ENCODE measurements at regions not wholly inside any gene's neighbourhood (a gene's known extent, or its start where the extent isn't known, plus 50 kb on each side); places are given as distances from the start of the nearest gene placed in this dataset.

- H3K9ac ChIP-seq (ENCODE audit: low read length): no peak overlapping the region
- no peaks in the 10 kb centered on the region for H3K4me1 ChIP-seq (ENCODE audit: insufficient read depth, low read length)
- no peak overlapping the region for H3K4me3 ChIP-seq (ENCODE audit: low read length)
- TF ChIP-seq EZH2phosphoT487 (IDR thresholded peaks at IDR 0.05; ENCODE audit: borderline replicate concordance, low read length) (no peak), CTCF (conservative IDR thresholded peaks at IDR 0.05; ENCODE audit: low read depth, low read length) (no peak), EZH2 (IDR thresholded peaks at IDR 0.05; ENCODE audit: low read length, unreplicated experiment) (no peak)
- H3K27me3 ChIP-seq (ENCODE audit: low read length): no peaks in the 10 kb centered on the region
- no peak overlapping the region for H2AFZ ChIP-seq (ENCODE audit: low read length)
- no peak overlapping the region for H3K27ac ChIP-seq (ENCODE audit: low read length)
- H3K4me2 ChIP-seq (ENCODE audit: low read length): no peak overlapping the region
- H3K79me2 ChIP-seq (ENCODE audit: low read length): no peaks in the 10 kb centered on the region
- POLR2A ChIA-PET (ENCODE audit: unreplicated experiment): no interaction called here
- H4K20me1 ChIP-seq (ENCODE audit: low read length): no peaks in the 10 kb centered on the region
- DNase-seq (no peak), ATAC-seq (no peak)
- no peaks in the 10 kb centered on the region for H3K9me3 ChIP-seq (ENCODE audit: low read length)
- H3K36me3 ChIP-seq (ENCODE audit: low read depth, low read length): no peaks in the 10 kb centered on the region
- no peaks in the 10 kb centered on the region for H3F3A ChIP-seq (ENCODE audit: low read length, unreplicated experiment)
- CTCF ChIA-PET: no interaction called here
- H3K9me2 ChIP-seq (replicated peaks; ENCODE audit: low read length): no peaks in the 10 kb centered on the region
- intact Hi-C loops (cut with micrococcal nuclease): no loop called here
- BruUV-seq (replicated peaks): no TSS peak
Observed at GRCh38 chr11:98674390-98674789, 346.4 kb upstream of the CNTN5 start.

DNA sequence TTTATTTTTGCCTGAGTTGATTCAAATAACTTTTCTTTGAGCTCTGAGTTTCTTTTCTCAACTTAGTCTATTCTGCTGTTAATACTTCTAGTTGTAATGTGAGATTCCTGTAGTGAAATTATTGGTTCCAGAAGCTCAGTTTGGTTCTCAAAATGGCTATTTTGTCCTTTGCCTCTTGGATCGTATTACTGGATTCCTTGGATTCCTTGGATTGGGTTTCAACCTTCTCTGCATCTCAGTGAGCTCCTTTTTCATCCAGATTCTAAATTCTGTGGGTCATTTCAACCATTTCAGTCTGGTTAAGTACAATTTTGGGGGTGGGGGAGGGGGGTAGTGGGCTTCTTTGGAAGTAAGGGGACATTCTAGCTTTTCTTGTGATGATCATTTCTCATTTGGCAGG lies 341.1 kb upstream of the CNTN5 start:
- Histone ChIP-seq H3K4me2 (ENCODE audit: low read length) (no peak overlapping the region), H2AFZ (ENCODE audit: low read length) (no peak overlapping the region), H3K9ac (ENCODE audit: low read length) (no peak overlapping the region), H3K4me3 (ENCODE audit: low read length) (no peak overlapping the region), H3F3A (ENCODE audit: low read length, unreplicated experiment) (no peaks in the 10 kb centered on the region), H4K20me1 (ENCODE audit: low read length) (no peaks in the 10 kb centered on the region), H3K9me3 (ENCODE audit: low read length) (peaks cover 4% of the 10 kb centered on the region; the same call in 1 of the 2 replicates), H3K79me2 (ENCODE audit: low read length) (no peaks in the 10 kb centered on the region), H3K36me3 (ENCODE audit: low read depth, low read length) (no peaks in the 10 kb centered on the region), H3K4me1 (ENCODE audit: insufficient read depth, low read length) (no peaks in the 10 kb centered on the region), H3K27ac (ENCODE audit: low read length) (no peak overlapping the region), H3K27me3 (ENCODE audit: low read length) (0 out of 2 replicates have a peak, but pooled peaks cover 15% of the 10 kb centered on the region), H3K9me2 (replicated peaks; ENCODE audit: low read length) (no peaks in the 10 kb centered on the region)
- intact Hi-C loops (cut with micrococcal nuclease): no loop called here
- no peak for TF ChIP-seq EZH2phosphoT487 (IDR thresholded peaks at IDR 0.05; ENCODE audit: borderline replicate concordance, low read length)
- no peak for TF ChIP-seq CTCF (conservative IDR thresholded peaks at IDR 0.05; ENCODE audit: low read depth, low read length)
- no peak for TF ChIP-seq EZH2 (IDR thresholded peaks at IDR 0.05; ENCODE audit: low read length, unreplicated experiment)
- DNase-seq (no peak), ATAC-seq (no peak)
- POLR2A ChIA-PET (ENCODE audit: unreplicated experiment): no interaction called here
- CTCF ChIA-PET: no interaction called here
- no TSS peak for BruUV-seq (replicated peaks)

DNA sequence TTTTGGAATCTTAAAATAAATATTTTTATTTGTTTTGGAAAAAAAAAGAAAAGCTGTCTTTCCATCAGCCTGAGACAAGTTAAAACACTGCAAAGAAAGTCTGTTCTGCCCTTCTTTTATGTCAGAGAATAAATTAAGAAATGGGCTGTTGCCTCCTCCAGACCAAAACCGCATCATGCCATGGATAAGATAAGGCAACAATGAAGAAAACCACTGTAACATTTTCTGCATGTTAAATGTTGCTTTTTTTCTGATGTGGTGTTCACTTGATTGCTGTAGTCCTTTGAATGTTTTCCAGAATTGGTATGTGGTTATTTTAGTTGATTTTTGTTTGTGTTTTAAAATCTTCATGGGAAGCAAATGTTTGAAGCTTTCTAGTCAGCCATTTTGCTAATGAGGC lies 319.2 kb upstream of the CNTN5 start:
- no peaks in the 10 kb centered on the region for H3K9me2 ChIP-seq (replicated peaks; ENCODE audit: low read length)
- TF ChIP-seq EZH2phosphoT487 (IDR thresholded peaks at IDR 0.05; ENCODE audit: borderline replicate concordance, low read length): no peak
- no peaks in the 10 kb centered on the region for H4K20me1 ChIP-seq (ENCODE audit: low read length)
- no peak for DNase-seq
- no peak overlapping the region for H3K4me2 ChIP-seq (ENCODE audit: low read length)
- intact Hi-C loops (cut with micrococcal nuclease): no loop called here
- no peaks in the 10 kb centered on the region for H3K36me3 ChIP-seq (ENCODE audit: low read depth, low read length)
- H3K9me3 ChIP-seq (ENCODE audit: low read length): no peaks in the 10 kb centered on the region
- ChIA-PET CTCF (no interaction called here), POLR2A (ENCODE audit: unreplicated experiment) (no interaction called here)
- no peak overlapping the region for H3K27ac ChIP-seq (ENCODE audit: low read length)
- no peak overlapping the region for H3K4me3 ChIP-seq (ENCODE audit: low read length)
- no peak for ATAC-seq
- H3K9ac ChIP-seq (ENCODE audit: low read length): no peak overlapping the region
- H3K4me1 ChIP-seq (ENCODE audit: insufficient read depth, low read length): no peaks in the 10 kb centered on the region
- H2AFZ ChIP-seq (ENCODE audit: low read length): no peak overlapping the region
- no TSS peak for BruUV-seq (replicated peaks)
- no peaks in the 10 kb centered on the region; the same call in 1 of the 2 replicates for H3K27me3 ChIP-seq (ENCODE audit: low read length)
- H3F3A ChIP-seq (ENCODE audit: low read length, unreplicated experiment): no peaks in the 10 kb centered on the region
- no peaks in the 10 kb centered on the region for H3K79me2 ChIP-seq (ENCODE audit: low read length)
